Glutamatergic neuron (in vitro differentiated cells): ENCODE measurements at regions not wholly inside any gene's neighbourhood (a gene's known extent, or its start where the extent isn't known, plus 50 kb on each side); places are given as distances from the start of the nearest gene placed in this dataset.

Source experiments
- DNase-seq: peaks from one replicate; pipeline ENCODE4 v3.0.0; 2022
- H3K27ac Mint-ChIP-seq: one replicate; pipeline ENCODE4 v1.8.0; 2020; ENCODE audit warnings: mild to moderate bottlenecking, mixed read lengths, inconsistent platforms; ENCODE audit not compliant: unreplicated experiment
- H3K27me3 Mint-ChIP-seq: one replicate; pipeline ENCODE4 v1.8.0; 2020; ENCODE audit warnings: mild to moderate bottlenecking, moderate library complexity, mixed read lengths, inconsistent platforms; ENCODE audit not compliant: unreplicated experiment
- H3K36me3 Mint-ChIP-seq: one replicate; pipeline ENCODE4 v1.8.0; 2020; ENCODE audit warnings: mild to moderate bottlenecking, mixed read lengths, inconsistent platforms; ENCODE audit not compliant: unreplicated experiment
- H3K4me1 Mint-ChIP-seq: one replicate; pipeline ENCODE4 v1.8.0; 2020; ENCODE audit warnings: mild to moderate bottlenecking, low read depth, mixed read lengths, inconsistent platforms; ENCODE audit not compliant: unreplicated experiment
- H3K4me3 Mint-ChIP-seq: one replicate; pipeline ENCODE4 v1.8.0; 2020; ENCODE audit warnings: mild to moderate bottlenecking, mixed read lengths, inconsistent platforms; ENCODE audit not compliant: unreplicated experiment
- H3K9me3 Mint-ChIP-seq: one replicate; pipeline ENCODE4 v1.8.0; 2020; ENCODE audit warnings: mild to moderate bottlenecking, moderate library complexity, mixed read lengths, inconsistent platforms; ENCODE audit not compliant: unreplicated experiment
- TF ChIP-seq, protein P1 (sequence below): fragments of 200-600 bp; sonication (generic); IDR thresholded peaks from one replicate; pipeline ENCODE4 v1.5.0; 2021; ENCODE audit not compliant: partially characterized antibody, unreplicated experiment

DNA sequence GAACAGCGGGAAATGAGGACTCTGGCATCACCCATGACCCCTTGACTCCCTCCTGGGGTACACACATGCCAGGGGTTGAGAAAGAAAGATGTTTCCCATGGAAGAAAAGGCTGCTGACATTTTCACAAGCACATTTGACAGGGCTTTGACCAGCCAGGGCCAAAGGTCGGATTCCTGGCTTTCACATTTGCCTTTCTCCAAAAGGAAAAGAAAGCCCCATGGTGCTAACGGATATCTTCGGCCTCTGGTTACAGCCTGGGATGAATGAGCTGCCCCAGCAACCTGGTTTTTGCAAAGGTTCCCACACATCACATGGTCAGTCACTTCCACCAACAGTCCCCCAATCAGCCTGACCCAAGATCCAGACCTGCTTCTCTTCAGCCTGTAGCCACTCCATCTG is 478.2 kb upstream of the CDH11 start:
- Mint-ChIP-seq H3K27ac (no peak overlapping the region), H3K9me3 (no peaks in the 10 kb centered on the region), H3K27me3 (peaks cover 3% of the 10 kb centered on the region), H3K4me1 (no peaks in the 10 kb centered on the region), H3K36me3 (peaks cover 4% of the 10 kb centered on the region), H3K4me3 (no peak overlapping the region)
- no peak for DNase-seq
- TF ChIP-seq, protein P1, sequence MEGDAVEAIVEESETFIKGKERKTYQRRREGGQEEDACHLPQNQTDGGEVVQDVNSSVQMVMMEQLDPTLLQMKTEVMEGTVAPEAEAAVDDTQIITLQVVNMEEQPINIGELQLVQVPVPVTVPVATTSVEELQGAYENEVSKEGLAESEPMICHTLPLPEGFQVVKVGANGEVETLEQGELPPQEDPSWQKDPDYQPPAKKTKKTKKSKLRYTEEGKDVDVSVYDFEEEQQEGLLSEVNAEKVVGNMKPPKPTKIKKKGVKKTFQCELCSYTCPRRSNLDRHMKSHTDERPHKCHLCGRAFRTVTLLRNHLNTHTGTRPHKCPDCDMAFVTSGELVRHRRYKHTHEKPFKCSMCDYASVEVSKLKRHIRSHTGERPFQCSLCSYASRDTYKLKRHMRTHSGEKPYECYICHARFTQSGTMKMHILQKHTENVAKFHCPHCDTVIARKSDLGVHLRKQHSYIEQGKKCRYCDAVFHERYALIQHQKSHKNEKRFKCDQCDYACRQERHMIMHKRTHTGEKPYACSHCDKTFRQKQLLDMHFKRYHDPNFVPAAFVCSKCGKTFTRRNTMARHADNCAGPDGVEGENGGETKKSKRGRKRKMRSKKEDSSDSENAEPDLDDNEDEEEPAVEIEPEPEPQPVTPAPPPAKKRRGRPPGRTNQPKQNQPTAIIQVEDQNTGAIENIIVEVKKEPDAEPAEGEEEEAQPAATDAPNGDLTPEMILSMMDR, result no peak

DNA sequence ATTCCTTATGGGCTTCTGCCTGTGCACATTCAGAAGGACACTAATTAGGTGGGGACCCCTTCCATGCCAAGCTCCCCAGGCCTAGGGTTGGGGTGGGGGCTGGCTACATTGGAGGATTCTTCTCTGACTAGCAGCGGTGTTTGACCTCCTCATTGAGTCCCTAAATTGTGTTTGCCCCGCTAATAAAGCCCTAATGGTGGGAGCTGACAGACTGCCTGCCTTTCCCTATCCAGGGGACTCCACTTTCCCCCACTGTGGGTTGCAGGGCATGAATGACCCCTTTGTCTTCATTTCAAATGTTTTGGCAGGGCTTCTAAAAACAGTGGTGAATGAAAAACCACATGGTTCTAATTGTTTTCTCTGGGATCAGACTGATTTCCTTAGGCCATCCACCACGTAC is 476.8 kb upstream of the CDH11 start:
- Mint-ChIP-seq H3K36me3 (peaks cover 4% of the 10 kb centered on the region), H3K9me3 (no peaks in the 10 kb centered on the region), H3K27ac (no peak overlapping the region), H3K27me3 (no peaks in the 10 kb centered on the region), H3K4me1 (no peaks in the 10 kb centered on the region), H3K4me3 (no peak overlapping the region)
- TF ChIP-seq, protein P1, result no peak
- no peak for DNase-seq

DNA sequence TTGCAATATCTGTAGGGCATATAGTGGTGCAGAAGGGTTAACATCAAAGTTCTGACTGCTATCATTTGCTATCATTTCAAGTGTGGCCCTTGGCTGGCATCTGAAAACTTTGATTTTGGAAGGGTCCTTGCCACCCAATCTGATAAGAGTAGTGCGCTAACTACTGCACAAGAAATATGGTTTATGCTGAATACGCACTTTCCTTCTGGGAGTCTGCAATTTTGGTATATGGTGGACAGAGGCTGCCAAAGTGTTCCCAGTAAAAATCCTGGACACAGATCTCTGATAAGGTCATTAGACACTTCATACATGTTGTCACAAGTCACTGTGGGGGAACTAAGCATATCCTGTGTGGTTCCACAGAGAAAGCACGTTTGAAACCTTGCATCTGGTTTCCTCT is 461.6 kb upstream of the CDH11 start:
- Mint-ChIP-seq H3K27me3 (no peaks in the 10 kb centered on the region), H3K4me1 (no peaks in the 10 kb centered on the region), H3K36me3 (no peaks in the 10 kb centered on the region), H3K4me3 (no peak overlapping the region), H3K9me3 (no peaks in the 10 kb centered on the region), H3K27ac (no peak overlapping the region)
- no peak for DNase-seq
- TF ChIP-seq, protein P1, result no peak

DNA sequence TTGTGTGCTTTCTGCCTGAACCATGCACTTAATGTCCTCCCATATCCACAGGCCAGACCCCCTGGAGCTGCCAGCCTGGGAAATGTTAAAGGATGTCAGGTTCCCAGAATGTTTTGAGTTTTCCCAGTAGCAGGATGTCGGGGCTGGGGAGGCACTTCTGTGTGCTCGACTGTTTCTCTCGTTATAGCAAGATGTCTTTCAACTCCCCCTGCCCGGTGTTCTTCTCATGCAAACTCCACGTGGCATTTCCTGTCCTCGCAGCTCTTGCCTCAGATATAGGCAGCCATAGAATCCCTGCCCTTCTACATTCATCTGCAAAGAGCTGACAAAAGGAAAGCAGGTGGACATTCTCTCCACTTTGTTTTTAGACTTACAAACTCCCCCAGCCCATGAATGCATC is 457.2 kb upstream of the CDH11 start:
- Mint-ChIP-seq H3K36me3 (peaks cover 6% of the 10 kb centered on the region), H3K4me3 (no peak overlapping the region), H3K27ac (no peak overlapping the region), H3K27me3 (peaks cover 7% of the 10 kb centered on the region), H3K4me1 (no peaks in the 10 kb centered on the region), H3K9me3 (peaks cover 3% of the 10 kb centered on the region)
- DNase-seq, result no peak
- TF ChIP-seq, protein P1, result no peak

DNA sequence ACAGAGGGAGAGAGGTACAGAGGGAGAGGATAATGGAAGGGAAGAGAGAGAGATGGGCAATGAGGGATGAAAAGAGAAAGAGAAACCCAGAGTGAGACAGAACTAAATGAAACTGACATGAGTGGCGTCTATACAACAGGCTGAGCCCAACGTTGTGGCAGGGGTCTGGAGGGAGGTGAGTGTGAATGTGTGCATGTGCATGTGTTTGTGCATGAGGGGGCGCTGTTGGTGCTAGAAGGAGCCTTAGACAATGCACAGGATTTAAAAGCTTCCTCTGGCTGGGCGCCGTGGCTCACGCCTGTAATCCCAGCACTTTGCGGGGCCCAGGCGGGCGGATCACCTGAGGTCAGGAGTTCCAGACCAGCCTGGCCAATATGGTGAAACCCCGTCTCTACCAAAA is 454.8 kb upstream of the CDH11 start:
- Mint-ChIP-seq H3K4me3 (no peak overlapping the region), H3K27me3 (peaks cover 7% of the 10 kb centered on the region), H3K9me3 (peaks cover 3% of the 10 kb centered on the region), H3K27ac (no peak overlapping the region), H3K4me1 (no peaks in the 10 kb centered on the region), H3K36me3 (peaks cover 6% of the 10 kb centered on the region)
- no peak for DNase-seq
- TF ChIP-seq, protein P1, result no peak
